GM18907 (cell line): ENCODE measurements at regions not wholly inside any gene's neighbourhood (a gene's known extent, or its start where the extent isn't known, plus 50 kb on each side); places are given as distances from the start of the nearest gene placed in this dataset.
A peak's percentile ranks its signal among the peaks of the same experiment; 100 is the strongest.
"Not testable (repeated sequence)": the region's sequence is repeated elsewhere in the genome, so short reads cannot be mapped to it uniquely, and the experiment has no call there.

Experiments
- ATAC-seq: cut with Tn5 transposase; IDR thresholded peaks from one replicate; pipeline ENCODE4 v1.9.1; 2021; ENCODE audit warnings: mild to moderate bottlenecking, moderate library complexity; ENCODE audit not compliant: unreplicated experiment

DNA sequence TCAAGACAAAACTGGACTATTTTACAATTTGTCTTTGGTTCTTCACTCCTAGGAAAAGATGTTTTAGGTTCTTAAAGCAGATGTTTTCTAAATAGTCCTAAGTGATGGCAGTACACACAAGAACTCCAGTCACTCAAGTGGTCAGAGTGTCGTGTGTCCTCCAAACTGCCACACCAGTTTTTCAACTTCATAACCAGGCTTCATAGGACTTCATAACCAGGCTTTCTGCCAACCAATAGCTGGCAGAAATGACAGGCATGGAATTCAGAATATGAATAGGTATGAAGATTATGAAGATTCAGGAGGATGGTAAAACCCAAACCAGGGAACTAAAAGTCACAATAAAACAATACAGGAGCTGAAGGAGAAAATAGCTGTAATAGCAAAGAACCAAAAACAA lies 721.2 kb upstream of the SEMA3D start:
- no peak for ATAC-seq

DNA sequence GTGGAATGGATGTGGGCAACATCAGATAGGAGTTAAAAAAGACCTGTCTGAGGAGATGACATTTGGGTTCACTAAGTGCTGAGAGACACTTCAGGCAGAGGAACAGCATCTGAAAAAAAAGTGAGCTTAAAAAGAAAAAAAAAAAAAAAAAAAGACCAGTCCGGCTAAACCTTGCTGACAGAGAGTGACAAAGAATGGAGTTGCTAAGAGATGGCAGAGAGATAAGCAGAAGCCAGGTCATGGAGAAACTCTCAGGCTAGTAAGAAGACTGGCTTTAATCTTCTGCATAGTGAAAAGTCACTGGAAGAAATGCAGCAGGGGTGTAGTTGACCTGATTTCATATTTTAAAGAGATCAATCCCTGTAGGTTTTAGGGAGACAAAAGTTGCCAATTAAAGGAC lies 711.1 kb upstream of the SEMA3D start:
- ATAC-seq, result no peak

DNA sequence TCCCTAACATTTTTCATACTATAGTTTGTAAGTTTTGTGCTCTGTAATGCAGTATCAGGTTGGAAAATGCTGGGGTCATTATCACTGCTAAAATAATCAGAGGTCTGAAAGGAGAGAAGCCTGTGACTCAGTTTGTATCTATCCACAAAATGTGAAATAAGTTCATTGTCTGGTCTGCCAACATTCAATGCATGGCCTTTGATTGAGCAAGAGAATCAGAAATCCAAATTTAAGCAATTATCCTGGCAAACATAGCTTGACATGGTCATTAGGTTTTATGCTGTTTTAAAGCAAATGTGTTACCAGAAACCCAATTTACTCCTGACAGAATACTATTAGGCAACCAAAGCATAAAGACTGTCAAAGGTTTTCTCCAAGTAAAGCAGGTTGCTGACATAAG lies 709.7 kb upstream of the SEMA3D start:
- no peak for ATAC-seq

DNA sequence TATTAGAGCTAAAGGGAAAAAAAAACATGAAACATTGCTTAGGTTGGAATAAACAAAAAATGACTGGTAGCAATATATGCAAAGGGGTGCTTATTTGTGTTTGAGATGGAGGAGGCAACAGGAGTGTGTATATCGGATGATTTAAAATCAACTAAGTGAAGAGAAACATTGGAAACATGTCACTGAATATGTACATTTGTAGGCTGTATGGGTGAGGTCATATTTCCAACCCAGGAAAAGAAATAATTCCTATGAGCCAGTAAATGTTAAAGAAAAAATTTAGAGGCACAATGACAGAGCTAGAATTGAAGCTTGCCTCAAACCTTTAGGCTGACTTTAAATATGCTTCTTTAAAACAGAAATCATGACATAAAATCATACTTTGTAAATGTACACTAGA lies 709.0 kb upstream of the SEMA3D start:
- no peak for ATAC-seq

DNA sequence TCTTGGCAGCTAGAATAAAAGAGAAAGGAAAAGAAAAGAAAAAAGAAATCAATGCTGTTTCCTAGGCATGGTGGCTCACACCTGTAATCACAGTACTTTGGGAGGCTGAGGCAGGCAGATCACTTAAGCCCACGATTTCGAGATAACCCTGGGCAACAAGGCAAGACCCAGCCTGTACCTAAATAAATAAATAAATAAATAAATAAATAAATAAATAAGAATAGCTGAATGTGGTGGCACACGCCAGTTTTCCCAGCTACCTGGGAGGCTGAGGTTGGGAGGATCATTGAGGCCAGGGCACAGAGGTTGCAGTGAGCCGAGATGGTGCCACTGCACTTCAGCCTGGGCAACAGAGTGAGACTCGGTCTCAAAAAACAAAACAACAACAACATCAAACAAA lies 705.0 kb upstream of the SEMA3D start:
- not testable (repeated sequence) for ATAC-seq

DNA sequence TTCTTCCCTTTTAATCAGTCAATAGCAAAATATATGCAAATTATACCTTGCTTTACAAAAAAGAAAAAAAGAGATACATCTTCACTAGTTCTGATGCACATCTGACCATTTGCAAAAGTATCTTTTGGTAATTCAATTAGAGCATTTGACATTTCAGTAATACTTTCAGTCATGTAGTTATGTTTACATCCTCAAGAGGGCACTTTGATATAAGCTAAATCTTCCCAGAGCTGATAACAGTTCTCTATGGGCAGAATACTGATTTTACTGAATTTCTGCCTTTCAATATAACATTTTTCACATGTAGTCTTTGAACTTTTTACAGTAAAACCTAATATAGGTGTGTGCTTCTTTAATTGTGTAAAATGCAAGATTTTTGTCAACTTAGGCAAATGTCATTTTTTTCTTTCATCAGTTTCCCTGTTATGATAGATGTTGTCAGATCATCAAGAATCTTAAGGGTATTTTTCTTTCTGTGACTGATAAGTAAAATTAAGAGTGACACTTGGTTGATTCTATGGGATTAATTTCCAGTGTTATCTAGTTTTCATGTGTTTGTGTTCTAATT lies 703.5 kb upstream of the SEMA3D start:
- ATAC-seq, result peak; percentile 78

DNA sequence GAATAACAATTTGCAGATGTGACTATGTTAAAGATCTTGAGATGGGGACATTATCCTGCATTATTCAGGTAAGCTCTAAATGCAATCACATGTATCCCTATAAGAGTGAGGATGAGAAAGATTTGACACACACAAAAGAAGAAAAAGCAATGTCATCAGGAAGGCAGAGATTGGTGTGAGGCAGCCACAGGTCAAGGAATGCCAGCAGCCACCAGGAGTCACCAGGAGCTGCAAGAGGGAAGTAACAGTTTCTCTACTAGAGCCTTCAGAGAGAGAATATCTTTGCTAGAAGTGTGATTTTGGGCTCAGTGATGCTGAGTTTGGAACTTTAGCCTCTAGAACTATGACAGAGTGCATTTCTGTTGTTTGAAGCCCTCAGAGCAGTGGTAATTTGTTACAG lies 700.3 kb upstream of the SEMA3D start:
- ATAC-seq, result no peak

DNA sequence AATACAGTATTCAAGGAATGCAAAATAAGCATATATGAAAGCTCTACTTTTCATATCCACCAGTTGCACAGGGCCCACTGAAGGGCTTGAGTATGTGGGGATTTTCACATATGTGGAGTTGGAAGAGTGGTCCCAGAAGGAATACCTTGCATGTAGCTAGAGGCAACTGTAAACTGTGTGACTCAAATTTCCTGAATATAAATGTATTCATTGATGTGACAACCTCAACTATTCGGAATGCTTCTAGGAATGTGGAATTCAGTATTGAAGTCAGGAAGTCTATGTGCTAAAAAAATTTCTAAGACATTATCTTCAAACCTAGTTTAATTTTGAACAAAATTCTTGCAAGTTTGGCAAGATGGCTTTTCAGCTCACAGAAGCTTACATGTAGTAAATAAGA lies 695.5 kb upstream of the SEMA3D start:
- ATAC-seq, result no peak

DNA sequence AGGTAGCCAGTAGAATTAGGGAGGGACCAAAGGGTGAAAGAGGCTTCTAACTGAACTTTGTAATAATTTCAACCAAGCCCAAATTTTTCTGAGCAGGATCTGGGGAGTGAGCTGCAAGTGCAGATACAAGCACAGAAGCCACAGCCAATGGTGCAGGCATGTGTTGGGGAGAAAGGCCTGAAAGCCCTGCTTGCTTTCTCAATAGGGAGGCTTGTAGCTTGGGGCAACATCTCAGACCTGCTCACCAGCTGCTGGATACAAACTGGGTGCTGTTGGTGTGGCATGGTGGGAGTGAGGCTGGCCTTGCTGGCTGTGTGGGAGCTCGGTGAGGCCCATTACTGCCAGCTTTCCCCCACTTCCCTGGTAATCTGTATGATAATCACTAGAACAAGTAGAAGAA lies 688.5 kb upstream of the SEMA3D start:
- no peak for ATAC-seq

DNA sequence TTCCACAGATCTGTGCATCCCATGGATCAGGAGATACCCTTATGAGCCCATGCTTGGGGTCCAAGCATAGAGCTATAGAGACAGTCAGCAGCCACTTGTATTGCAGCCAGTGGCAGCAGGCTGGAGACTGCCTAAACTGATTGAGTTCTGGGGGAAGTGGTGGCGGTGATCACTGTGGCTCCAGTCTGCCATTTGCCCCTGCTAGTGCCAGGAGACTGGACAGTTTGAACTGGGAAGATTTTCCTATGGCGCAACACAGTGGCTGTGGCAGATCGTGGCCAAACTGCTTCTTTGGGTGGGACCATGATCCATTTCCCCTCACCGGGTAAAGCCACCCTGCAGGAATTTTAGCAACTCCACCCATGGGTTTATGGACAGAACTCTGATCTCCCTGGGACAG lies 679.7 kb upstream of the SEMA3D start:
- no peak for ATAC-seq

DNA sequence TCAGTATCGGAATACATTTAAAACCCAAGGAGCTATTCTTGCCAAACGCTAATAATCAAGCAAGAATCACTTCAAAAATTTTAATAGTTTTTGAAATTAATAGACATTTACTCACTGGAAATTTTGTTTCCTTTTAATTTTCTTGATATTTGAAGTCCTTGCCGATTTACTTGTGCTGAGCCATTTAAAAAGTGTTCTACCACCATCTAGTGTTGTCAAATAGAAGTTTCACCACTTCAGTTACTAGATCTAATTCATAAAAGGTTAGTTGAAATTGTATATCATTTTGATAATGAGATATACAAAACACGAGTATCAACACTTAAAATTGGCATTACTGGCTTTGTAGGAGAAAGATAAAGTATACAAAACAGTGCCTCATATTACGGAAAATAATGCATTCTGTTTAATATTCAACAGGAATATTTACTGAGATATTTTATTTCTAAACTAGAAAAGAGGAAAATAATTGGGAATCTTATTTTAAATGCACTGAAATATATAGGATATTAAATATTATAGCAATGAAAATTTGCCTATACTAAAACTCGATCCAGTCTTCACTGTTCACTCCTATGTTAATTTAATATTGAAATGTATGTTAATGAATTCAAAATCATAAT lies 664.8 kb upstream of the SEMA3D start:
- no peak for ATAC-seq

DNA sequence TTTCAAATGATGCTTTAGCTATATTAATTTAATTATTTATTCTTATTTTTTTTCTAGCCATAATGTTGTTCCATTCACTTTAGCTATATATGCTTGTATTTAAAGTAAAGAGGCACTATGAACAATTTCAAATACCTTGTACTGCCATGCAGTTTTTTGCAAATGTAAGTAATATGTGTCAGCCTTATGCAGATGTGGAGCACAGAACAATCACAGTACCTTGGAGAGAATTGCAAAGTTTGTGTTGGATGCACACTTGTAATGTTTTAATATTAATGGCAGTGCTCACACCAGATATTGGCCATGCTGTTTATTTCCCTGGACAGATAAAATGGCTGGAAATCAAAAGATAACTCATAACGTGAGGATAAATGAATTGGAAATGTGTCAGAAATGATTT lies 663.5 kb upstream of the SEMA3D start:
- no peak for ATAC-seq

DNA sequence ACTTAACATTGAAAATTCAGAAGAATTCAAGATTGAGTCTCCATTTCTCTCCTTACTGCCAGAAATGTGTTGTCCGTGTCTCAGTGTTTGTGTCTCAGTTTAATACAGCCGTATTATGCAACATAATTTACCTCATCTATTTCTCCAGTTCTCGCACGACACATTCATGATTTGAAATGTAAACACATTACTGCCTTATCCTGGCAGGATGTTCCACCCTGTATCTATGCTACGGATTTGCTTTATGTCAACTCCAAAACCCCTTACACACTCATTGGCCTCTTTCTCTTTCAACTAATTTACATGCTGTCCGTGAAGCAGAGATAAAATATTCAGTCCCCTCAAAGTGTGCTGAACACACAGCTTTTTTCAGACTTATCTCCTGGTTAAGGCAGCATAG lies 653.7 kb upstream of the SEMA3D start:
- ATAC-seq, result no peak

DNA sequence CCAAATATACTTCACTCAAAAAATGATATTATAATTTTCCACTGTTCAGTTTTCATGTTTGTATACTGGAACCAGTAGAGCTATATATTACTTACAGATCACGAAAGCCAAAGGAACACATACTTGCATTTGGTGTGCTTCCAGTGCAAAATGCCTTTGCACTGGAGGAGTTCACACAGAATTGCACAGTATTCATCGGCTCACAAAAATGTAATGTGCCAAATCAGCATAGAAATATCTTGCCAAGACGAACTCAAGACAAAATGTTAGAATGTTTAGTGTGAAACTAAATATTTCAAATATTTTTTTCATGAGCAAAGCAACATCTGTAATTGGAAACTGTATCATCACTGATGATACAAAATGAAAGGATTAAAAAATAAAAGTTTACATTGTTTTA lies 646.2 kb upstream of the SEMA3D start:
- ATAC-seq, result no peak

DNA sequence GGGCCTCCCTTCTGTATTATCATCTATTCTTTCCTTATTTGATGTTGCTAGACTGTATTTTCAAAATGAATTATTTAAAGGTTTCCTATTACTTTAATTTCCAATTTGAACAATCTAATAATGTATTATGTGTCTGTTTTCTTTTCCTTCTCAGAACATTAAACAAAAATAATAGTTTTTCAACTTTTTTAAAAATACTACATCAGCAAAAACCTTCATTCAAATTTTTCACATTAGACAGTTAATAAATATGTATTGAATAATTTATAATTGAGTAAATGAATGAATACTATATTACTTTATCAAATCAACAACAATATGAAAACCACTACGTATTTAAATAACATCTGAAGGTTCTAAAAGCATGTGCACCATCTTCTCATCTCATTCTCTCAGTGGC lies 644.1 kb upstream of the SEMA3D start:
- ATAC-seq, result no peak

DNA sequence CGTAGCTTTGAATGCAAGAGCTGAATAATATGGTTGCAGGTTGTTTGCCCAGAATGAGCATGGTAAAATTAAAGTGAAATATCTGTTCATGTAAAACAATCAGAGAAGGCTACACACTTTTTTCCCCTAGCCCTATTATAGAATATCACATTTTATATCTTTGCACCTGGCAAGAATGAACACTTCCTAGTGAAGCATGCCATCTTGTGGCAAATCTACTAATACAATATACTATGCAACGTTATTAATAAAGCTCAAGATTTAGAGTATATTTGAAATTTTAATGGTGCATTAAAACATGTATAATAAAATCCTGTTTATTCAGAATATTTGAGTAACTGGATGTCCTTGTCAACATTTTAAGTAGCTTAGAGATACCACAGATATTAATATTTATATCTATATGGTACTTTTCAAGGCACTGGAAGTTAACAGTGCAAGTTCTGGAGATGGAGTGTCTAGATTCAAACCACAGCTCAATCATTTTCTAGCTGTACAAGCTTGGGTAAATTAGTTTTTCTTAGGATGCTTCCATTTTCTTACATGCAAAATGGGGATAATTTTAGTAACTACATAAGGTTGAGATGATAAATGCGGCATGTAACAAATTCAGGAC lies 643.1 kb upstream of the SEMA3D start:
- no peak for ATAC-seq

DNA sequence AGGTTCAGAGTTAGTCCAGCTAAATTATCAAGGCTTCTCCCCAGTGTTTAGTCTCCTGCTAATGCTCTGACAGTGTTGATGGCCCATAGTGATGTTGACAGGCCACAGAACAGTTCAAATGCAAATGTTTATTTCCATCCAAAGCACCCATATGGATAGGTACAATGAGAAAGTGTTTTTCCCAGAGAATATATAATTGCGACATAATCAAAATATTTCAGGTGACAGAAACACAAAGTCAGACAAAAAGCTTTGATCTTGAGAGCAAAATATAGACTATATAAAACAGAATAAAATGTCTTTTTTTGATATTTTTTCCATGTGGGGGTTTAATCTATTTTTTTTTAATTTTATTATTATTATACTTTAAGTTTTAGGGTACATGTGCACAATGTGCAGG lies 642.3 kb upstream of the SEMA3D start:
- ATAC-seq, result no peak

DNA sequence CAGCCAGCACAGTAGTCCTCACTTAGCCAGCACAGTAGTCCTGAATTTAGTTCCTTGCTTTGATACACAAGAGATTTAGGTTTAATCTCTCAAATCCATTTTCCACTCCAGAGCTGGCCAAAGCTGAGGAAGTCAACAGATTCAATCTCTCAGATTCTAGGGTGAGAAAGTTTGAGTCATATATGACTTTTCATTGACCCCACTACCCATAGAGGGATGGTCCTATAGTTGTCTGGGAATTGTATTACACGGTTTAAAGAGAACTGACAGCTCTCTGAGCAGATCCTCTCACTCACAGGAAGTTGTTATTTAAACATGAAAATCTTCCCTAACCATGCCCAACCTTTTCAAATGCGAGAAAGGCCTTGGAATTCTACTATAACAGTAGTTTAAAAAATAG lies 641.8 kb upstream of the SEMA3D start:
- ATAC-seq, result no peak

DNA sequence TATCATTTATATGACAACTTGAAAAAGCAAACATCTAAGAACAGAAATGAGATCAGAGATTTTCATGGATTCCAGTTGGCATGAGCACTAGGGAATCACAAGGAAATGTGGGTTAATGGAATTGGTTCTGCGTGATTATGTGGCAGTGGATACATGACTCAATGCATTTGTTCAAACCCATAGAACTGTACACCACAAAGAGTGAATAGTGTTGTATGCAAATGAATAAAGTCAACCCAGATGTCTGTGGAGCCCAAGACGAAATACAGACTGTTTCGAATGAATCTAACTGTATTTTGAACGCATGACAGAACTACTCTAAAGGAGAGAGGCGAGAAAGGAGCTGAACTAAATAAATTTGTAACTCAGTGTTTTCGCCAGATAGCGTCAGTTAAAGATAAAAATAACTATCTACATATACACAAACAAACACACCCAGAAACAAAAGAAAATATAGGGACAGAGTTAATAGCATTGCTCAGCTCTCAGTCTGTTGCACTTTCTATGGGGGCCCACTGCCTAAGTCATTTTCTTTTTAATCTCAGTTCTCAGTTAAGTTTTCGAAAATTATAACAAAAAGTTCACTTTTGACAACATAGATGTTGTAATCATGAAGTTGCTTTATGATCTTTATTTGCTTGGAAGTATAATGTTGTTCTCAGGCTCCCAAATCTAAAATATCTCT lies 636.7 kb upstream of the SEMA3D start:
- ATAC-seq, result no peak

DNA sequence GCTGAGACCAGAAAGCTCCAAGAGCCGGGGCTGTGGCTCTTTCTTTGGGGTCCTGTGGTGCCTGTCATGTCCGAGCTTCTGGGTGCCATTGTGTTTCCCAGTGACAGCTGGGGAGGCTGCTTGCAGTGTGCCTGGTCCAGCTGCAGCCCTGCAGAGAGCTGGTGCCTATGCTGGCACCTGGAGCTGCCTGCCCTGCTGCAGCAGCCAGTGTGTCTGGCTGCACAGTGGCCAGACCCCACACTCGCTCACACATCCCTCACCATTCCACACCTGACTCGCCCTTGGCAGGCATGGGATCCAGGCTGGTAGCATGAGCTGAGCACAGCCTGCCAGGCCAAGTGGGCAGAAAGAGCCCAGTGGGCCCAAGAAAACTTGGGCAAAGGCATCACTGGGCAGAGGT lies 635.1 kb upstream of the SEMA3D start:
- ATAC-seq, result no peak

DNA sequence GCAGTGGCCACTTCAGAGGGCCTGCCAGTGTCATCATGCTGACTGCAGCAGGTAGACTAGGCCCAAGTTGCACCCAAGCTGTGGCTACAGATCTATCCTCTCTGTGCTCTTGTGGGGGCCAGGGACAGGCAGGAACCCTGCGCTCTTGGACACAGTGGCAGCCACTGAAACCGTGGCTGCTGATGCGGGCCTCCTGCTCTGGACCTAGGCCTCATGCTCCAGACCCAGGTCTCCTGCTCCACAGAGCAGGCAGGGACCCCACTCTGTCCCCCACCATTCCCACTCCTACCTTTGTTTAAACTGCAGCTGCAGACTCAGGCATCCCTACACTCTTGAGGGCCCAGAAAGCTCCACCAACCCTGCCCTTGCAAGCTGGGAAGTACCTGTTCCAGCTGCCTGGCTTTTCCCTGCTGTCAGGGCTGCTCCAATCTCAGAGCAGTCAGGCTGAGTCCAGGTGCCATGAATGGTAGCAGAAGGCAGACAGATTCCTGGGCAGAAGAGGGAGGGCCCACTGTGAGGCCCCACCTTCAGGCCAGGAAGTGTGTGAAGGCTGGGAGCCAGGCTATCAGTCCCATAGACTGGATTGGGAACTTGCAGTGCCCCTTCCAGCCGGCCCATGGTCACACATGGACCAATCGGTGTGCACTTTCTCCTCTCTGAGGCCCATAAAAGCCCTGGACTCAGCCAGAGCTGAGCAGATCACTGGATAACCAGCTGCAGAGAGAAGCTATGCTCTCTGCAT lies 634.0 kb upstream of the SEMA3D start:
- no peak for ATAC-seq

DNA sequence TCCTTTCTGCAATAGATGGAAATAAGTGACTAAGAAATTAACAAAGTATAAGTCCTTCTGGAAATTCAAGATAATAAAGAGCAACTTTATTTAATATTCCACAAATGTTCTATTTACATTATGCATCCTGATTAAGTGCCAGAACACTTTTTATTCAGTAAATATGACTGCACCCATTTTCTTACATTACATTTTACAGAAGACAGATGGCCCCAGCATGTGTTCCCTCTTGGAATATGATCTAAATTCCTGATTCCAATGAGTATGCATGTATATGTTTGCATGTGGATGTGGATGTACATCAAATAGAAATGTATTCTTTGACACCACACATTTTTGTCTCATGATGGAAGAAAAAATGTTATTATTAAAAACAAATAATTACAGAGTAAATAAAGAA lies 628.7 kb upstream of the SEMA3D start:
- no peak for ATAC-seq
